Heart right ventricle (tissue), 16 donors: ENCODE measurements at regions not wholly inside any gene's neighbourhood (a gene's known extent, or its start where the extent isn't known, plus 50 kb on each side); places are given as distances from the start of the nearest gene placed in this dataset.

ENCODE experiments used
- ATAC-seq, 8 donors: fragments of 200-7000 bp; cut with Tn5 transposase; one replicate each; pipeline ENCODE4 v1.9.1; 2020; ENCODE audit warnings: mild to moderate bottlenecking in 8 of 8, moderate library complexity in 8 of 8, moderate number of reproducible peaks in 1 of 8
- DNase-seq, 2 donors: peaks; one replicate each; pipeline ENCODE4 v3.0.0-alpha.2; 2020
- H3K27ac ChIP-seq, 10 donors: fragments of 200-600 bp; sonication (generic) in 2 of 10; one replicate each; pipeline versions ENCODE4 v1.5.0 to v1.8.0; 2020 to 2022; ENCODE audit warnings: mild to moderate bottlenecking in 3 of 10
- H3K27me3 ChIP-seq, 7 donors: fragments of 200-600 bp; one replicate each; pipeline ENCODE4 v1.8.0; 2021 to 2022; ENCODE audit warnings: mild to moderate bottlenecking in 2 of 7
- H3K36me3 ChIP-seq, 9 donors: fragments of 200-600 bp; sonication (generic) in 1 of 9; one replicate each; pipeline versions ENCODE4 v1.5.0 to v1.8.0; 2020 to 2022; ENCODE audit warnings: mild to moderate bottlenecking in 2 of 9
- H3K4me1 ChIP-seq, 9 donors: fragments of 200-600 bp; sonication (generic) in 1 of 9; one replicate each; pipeline versions ENCODE4 v1.5.0 to v1.8.0; 2020 to 2022; ENCODE audit warnings: mild to moderate bottlenecking in 4 of 9
- H3K4me3 ChIP-seq, 10 donors: fragments of 200-600 bp; sonication (generic) in 2 of 10; one replicate each; pipeline versions ENCODE4 v1.5.0 to v1.8.0; 2020 to 2022; ENCODE audit warnings: mild to moderate bottlenecking in 7 of 10, moderate library complexity in 2 of 10
- H3K9me3 ChIP-seq, 11 donors: fragments of 200-600 bp in 10 of 11; sonication (generic) in 2 of 11; one replicate each; pipeline versions ENCODE4 v1.5.0 to v1.8.0; 2013 to 2022; ENCODE audit warnings: mild to moderate bottlenecking in 2 of 11, control low read depth in 1 of 11, moderate library complexity in 1 of 11
- WGBS, 2 donors: extraction: QIAGEN DNeasy Blood & Tissue Kit; methylation state at CpG; one replicate each; pipeline ENCODE4 v1.1.7; 2013; ENCODE audit warnings: inconsistent platforms in 1 of 2; 5-methylcytosine and 5-hydroxymethylcytosine counted together
- intact Hi-C, 10 donors: fragments of 100-400 bp; cut with DNase I; formaldehyde crosslinking; loops; one replicate each; pipeline versions ENCODE4 v1.11.1 to v1.14.2; 2022
- TF ChIP-seq, protein P1 (sequence below), 9 donors: fragments of 200-600 bp; sonication (generic) in 2 of 9; IDR thresholded peaks; one replicate each; pipeline versions ENCODE4 v1.5.0 to v1.8.0; 2021 to 2022; ENCODE audit warnings: antibody characterized with exemption in 9 of 9, mild to moderate bottlenecking in 5 of 9, moderate library complexity in 1 of 9
- donor health status: Arrhythmogenic right ventricular cardiomyopathy.
- donor health status: ischemic (EF 13 %, LVEDD 7.1; RV severe dilation, severe dysfunction).
- donor health status: healthy with polysubstance abuse.
- donor health status: DM: no; HTN: yes; CAD: no.
- donor health status: DM: no; HTN: no; CAD: no.
- donor health status: ischemic (EF 25% LVEDD 6.9; RV normal size, moderate dysfunction).
- donor health status: ischemic (EF 25% LVEDD 5.7; RV mildly dilated, moderate dysfunction).
- donor health status: healthy.
- donor health status: DM: yes; HTN: yes; CAD: no.
- donor health status: Ischemic cardiomyopathy.
- donor health status: ischemic (EF 35%, LVEDD 5.7; RV mildly dilated, moderate dysfunction).
- donor health status: nonischemic (EF 11% LVEDD 7.7; RV severe dilation, severe dysfunction).
- donor health status: DM: yes; HTN: yes; CAD: no.
- donor health status: PGD.
- donor health status: ischemic (EF 29% LVEDD 5.4; RV normal size, mild dysfunction).
- donor health status: nonischemic (EF 23%, LVEDD 6.1; RV moderate dilation, normal function).

- H3K9me3 ChIP-seq = no peaks in the 10 kb centered on the region
- peaks cover 5 to 27% (median 14%) of the 10 kb centered on the region in 9 donors for H3K4me1 ChIP-seq
- H3K36me3 ChIP-seq = no peaks in the 10 kb centered on the region
- H3K27ac ChIP-seq = no peak overlapping the region
- no peak for ATAC-seq
- intact Hi-C loops = loop anchor here in 6 of 10 donors (2.0 to 10.0 kb wide), 3 partner anchors 165 to 339 kb away; no protein-coding TSS in a partner anchor
- no peak for DNase-seq
- TF ChIP-seq, protein P1, sequence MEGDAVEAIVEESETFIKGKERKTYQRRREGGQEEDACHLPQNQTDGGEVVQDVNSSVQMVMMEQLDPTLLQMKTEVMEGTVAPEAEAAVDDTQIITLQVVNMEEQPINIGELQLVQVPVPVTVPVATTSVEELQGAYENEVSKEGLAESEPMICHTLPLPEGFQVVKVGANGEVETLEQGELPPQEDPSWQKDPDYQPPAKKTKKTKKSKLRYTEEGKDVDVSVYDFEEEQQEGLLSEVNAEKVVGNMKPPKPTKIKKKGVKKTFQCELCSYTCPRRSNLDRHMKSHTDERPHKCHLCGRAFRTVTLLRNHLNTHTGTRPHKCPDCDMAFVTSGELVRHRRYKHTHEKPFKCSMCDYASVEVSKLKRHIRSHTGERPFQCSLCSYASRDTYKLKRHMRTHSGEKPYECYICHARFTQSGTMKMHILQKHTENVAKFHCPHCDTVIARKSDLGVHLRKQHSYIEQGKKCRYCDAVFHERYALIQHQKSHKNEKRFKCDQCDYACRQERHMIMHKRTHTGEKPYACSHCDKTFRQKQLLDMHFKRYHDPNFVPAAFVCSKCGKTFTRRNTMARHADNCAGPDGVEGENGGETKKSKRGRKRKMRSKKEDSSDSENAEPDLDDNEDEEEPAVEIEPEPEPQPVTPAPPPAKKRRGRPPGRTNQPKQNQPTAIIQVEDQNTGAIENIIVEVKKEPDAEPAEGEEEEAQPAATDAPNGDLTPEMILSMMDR (IDR thresholded peaks at IDR 0.05) = no peak
- H3K27me3 ChIP-seq = no peaks in the 10 kb centered on the region
- no peak overlapping the region for H3K4me3 ChIP-seq
- WGBS, 2 donors = 61 to 79% methylated on average over 13 of the region's 13 CpGs
Measured at GRCh38 chr1:9453779-9454418, 85.4 kb upstream of the SLC25A33 start.

- intact Hi-C loops = loop anchor here (2.0 to 10.0 kb wide), 4 partner anchors 166 to 340 kb away; no protein-coding TSS in a partner anchor
- 92 to 95% methylated on average over 13 of the region's 13 CpGs for WGBS, 2 donors
Measured at GRCh38 chr1:9454494-9455066, 84.7 kb upstream of the SLC25A33 start.

DNA sequence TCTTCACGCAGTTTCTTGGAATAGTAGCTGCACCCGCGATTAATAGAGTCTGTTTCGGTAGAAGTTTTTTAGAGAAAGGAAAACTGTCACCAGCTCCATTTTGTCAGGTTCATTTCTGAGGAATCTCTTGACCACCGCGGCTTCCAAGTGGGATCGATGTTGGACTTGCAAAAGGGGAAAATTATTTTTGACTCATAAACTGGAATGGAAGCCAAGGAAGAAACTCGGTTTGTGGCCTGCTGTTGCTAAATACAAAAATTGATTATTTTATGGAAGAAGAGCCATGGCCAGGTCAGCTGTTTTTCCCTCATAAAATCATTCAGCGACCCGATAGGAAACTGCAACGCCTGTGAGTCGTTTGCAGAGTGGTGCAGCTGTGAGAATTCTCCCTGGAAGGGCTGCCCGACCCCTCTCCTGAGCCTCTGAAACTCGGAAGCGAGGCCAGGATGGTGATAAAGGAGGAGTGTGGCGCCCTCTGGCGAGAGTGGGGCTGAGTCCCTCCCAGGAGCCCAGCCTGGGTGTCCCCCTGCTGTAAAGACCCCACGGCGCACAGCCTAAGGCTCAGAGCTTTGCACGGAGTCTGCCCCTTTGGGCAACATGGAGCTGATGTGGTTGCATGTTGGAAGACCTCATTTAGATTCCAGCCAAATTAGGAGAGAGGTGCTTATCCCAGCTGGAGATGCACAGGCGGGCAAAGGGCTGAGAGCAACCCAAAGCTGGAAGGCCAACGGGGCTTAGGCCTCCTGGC is 83.6 kb upstream of the SLC25A33 start:
- 43 to 47% methylated on average over 22 of the region's 22 CpGs for WGBS, 2 donors
- intact Hi-C loops = loop anchor here in 9 of 10 donors (2.0 to 10.0 kb wide), 5 partner anchors 167 to 341 kb away; no protein-coding TSS in a partner anchor
- Histone ChIP-seq H3K4me1 (peaks cover 0 to 12% (median 0%) of the 10 kb centered on the region in 9 donors), H3K36me3 (no peaks in the 10 kb centered on the region), H3K27me3 (no peaks in the 10 kb centered on the region), H3K4me3 (no peak overlapping the region), H3K9me3 (no peaks in the 10 kb centered on the region), H3K27ac (no peak overlapping the region)
- ATAC-seq = peak; percentile 54 to 83 (median 78)
- TF ChIP-seq, protein P1 (IDR thresholded peaks at IDR 0.05) = peak; percentile 54 to 84 (median 77)
- DNase-seq = peak; percentile 60 to 78

More at GRCh38 chr1:9454494-9455066, 84.7 kb upstream of the SLC25A33 start:
- no peak overlapping the region for H3K27ac ChIP-seq
- no peaks in the 10 kb centered on the region for H3K36me3 ChIP-seq
- no peaks in the 10 kb centered on the region for H3K27me3 ChIP-seq
- no peaks in the 10 kb centered on the region for H3K9me3 ChIP-seq
- TF ChIP-seq, protein P1 (IDR thresholded peaks at IDR 0.05) = no peak
- H3K4me3 ChIP-seq = no peak overlapping the region
- no peak for ATAC-seq
- no peak for DNase-seq
- H3K4me1 ChIP-seq = peaks cover 2 to 20% (median 10%) of the 10 kb centered on the region in 9 donors

DNA sequence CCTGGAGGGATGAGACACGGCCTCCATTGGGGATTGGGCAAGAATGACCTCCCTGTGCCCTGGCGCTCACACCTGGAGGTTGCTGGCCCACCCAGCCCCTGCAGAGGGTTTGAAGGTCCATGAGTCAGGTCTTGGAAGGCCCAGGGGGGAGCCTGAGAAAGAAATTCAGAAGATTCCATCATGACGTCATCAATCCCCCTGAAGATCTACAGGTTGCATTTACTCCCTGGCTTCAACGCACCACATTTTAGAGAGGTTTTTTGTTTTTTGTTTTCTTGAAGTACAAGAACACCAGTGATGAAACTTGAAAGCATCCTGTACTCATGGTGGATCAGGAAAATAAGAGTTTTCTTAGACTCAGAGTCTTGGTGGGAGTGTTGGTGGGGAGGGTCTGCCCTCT is 82.4 kb upstream of the SLC25A33 start:
- TF ChIP-seq, protein P1 (IDR thresholded peaks at IDR 0.05) = no peak
- no peaks in the 10 kb centered on the region for H3K9me3 ChIP-seq
- peaks cover 0 to 12% (median 0%) of the 10 kb centered on the region in 9 donors for H3K4me1 ChIP-seq
- H3K4me3 ChIP-seq = no peak overlapping the region
- no peak for ATAC-seq
- DNase-seq = no peak
- WGBS, 2 donors = 87 to 88% methylated on average over 4 of the region's 4 CpGs
- no peaks in the 10 kb centered on the region for H3K27me3 ChIP-seq
- no peak overlapping the region for H3K27ac ChIP-seq
- intact Hi-C loops = loop anchor here in 7 of 10 donors (2.0 to 10.0 kb wide), 4 partner anchors 170 to 342 kb away; no protein-coding TSS in a partner anchor
- no peaks in the 10 kb centered on the region for H3K36me3 ChIP-seq
